ENCODE measurements at regions not wholly inside any gene's neighbourhood (a gene's known extent, or its start where the extent isn't known, plus 50 kb on each side); places are given as distances from the start of the nearest gene placed in this dataset.

- no peak for TF ChIP-seq CTCF (conservative IDR thresholded peaks at IDR 0.05; ENCODE audit: low read depth, low read length)
- no peak for DNase-seq (ENCODE audit: low read depth)
- H3K4me3 ChIP-seq (ENCODE audit: low read depth, low read length), result no peak overlapping the region
Measured at GRCh38 chr10:109706026-109706560, 217.2 kb downstream of the XPNPEP1 start.

GRCh38 chr10:109701633-109702215 is 221.6 kb downstream of the XPNPEP1 start:
- no peak overlapping the region for H3K4me3 ChIP-seq (ENCODE audit: low read depth, low read length)
- no peak for DNase-seq (ENCODE audit: low read depth)

GRCh38 chr10:109698882-109699664 is 224.2 kb downstream of the XPNPEP1 start:
- H3K4me3 ChIP-seq (ENCODE audit: low read depth, low read length), result no peak overlapping the region
- TF ChIP-seq CTCF (conservative IDR thresholded peaks at IDR 0.05; ENCODE audit: low read depth, low read length), result no peak
- DNase-seq (ENCODE audit: low read depth), result no peak

More at GRCh38 chr10:109701633-109702215, 221.6 kb downstream of the XPNPEP1 start:
- TF ChIP-seq CTCF (conservative IDR thresholded peaks at IDR 0.05; ENCODE audit: low read depth, low read length), result no peak

- DNase-seq (ENCODE audit: low read depth), result no peak
- TF ChIP-seq CTCF (conservative IDR thresholded peaks at IDR 0.05; ENCODE audit: low read depth, low read length), result no peak
- no peak overlapping the region for H3K4me3 ChIP-seq (ENCODE audit: low read depth, low read length)
Measured at GRCh38 chr10:109698086-109698485, 225.2 kb downstream of the XPNPEP1 start.

- no peak for DNase-seq (ENCODE audit: low read depth)
- no peak for TF ChIP-seq CTCF (conservative IDR thresholded peaks at IDR 0.05; ENCODE audit: low read depth, low read length)
- H3K4me3 ChIP-seq (ENCODE audit: low read depth, low read length), result no peak overlapping the region
Measured at GRCh38 chr10:109696981-109697775, 226.1 kb downstream of the XPNPEP1 start.

- DNase-seq (ENCODE audit: low read depth), result no peak
- TF ChIP-seq CTCF (conservative IDR thresholded peaks at IDR 0.05; ENCODE audit: low read depth, low read length), result no peak
- no peak overlapping the region for H3K4me3 ChIP-seq (ENCODE audit: low read depth, low read length)
Measured at GRCh38 chr10:109696462-109696861, 226.8 kb downstream of the XPNPEP1 start.
